Activated T-cell treated with anti-CD3 and anti-CD28 coated beads, Interleukin-2, amount 50 U/mL, for 1 hour (primary cell): ENCODE measurements at regions not wholly inside any gene's neighbourhood (a gene's known extent, or its start where the extent isn't known, plus 50 kb on each side); places are given as distances from the start of the nearest gene placed in this dataset.

ENCODE experiments used
- DNase-seq: peaks from one replicate; pipeline ENCODE4 v3.0.0-alpha.2; 2020

GRCh38 chr2:60044484-60044883 lies 509.0 kb downstream of the BCL11A start:
- no peak for DNase-seq

GRCh38 chr2:60042023-60042422 lies 511.4 kb downstream of the BCL11A start:
- DNase-seq: no peak

GRCh38 chr2:60033325-60033724 lies 520.1 kb downstream of the BCL11A start:
- DNase-seq: no peak

GRCh38 chr2:60029566-60029883 lies 523.9 kb downstream of the BCL11A start:
- DNase-seq: no peak

GRCh38 chr2:60028849-60029565 lies 524.4 kb downstream of the BCL11A start:
- DNase-seq: no peak

- DNase-seq: no peak
Observed at GRCh38 chr2:60025496-60025895, 528.0 kb downstream of the BCL11A start.

- DNase-seq: no peak
Observed at GRCh38 chr2:60023256-60023985, 530.0 kb downstream of the BCL11A start.

- no peak for DNase-seq
Observed at GRCh38 chr2:60007671-60008070, 545.8 kb downstream of the BCL11A start.

- DNase-seq: no peak
Observed at GRCh38 chr2:60003076-60003475, 550.4 kb downstream of the BCL11A start.

- no peak for DNase-seq
Observed at GRCh38 chr2:60002183-60002867, 551.1 kb downstream of the BCL11A start.

- DNase-seq: no peak
Observed at GRCh38 chr2:60000686-60001085, 552.8 kb downstream of the BCL11A start.

- DNase-seq: no peak
Observed at GRCh38 chr2:59998324-59998723, 555.1 kb downstream of the BCL11A start.

- no peak for DNase-seq
Observed at GRCh38 chr2:59997371-59997770, 556.1 kb downstream of the BCL11A start.

- no peak for DNase-seq
Observed at GRCh38 chr2:59996855-59997254, 556.6 kb downstream of the BCL11A start.

GRCh38 chr2:59993726-59994125 lies 559.7 kb downstream of the BCL11A start:
- DNase-seq: no peak

GRCh38 chr2:59988341-59988740 lies 565.1 kb downstream of the BCL11A start:
- no peak for DNase-seq

GRCh38 chr2:59986511-59986910 lies 566.9 kb downstream of the BCL11A start:
- no peak for DNase-seq

- no peak for DNase-seq
Observed at GRCh38 chr2:59985923-59986322, 567.5 kb downstream of the BCL11A start.

- DNase-seq: no peak
Observed at GRCh38 chr2:59974051-59974766, 579.2 kb downstream of the BCL11A start.

GRCh38 chr2:59969161-59969560 lies 584.3 kb downstream of the BCL11A start:
- DNase-seq: no peak

GRCh38 chr2:59968441-59968840 lies 585.0 kb downstream of the BCL11A start:
- no peak for DNase-seq

- DNase-seq: no peak
Observed at GRCh38 chr2:59967691-59968090, 585.8 kb downstream of the BCL11A start.

- no peak for DNase-seq
Observed at GRCh38 chr2:59963157-59963556, 590.3 kb downstream of the BCL11A start.
